HK-2 (cell line): ENCODE measurements at regions not wholly inside any gene's neighbourhood (a gene's known extent, or its start where the extent isn't known, plus 50 kb on each side); places are given as distances from the start of the nearest gene placed in this dataset.
"Not testable (repeated sequence)": the region's sequence is repeated elsewhere in the genome, so short reads cannot be mapped to it uniquely, and the experiment has no call there.

Source experiments
- DNase-seq: peaks from one replicate; pipeline ENCODE4 v3.0.0-alpha.2; 2018; ENCODE audit not compliant: unreplicated experiment

DNA sequence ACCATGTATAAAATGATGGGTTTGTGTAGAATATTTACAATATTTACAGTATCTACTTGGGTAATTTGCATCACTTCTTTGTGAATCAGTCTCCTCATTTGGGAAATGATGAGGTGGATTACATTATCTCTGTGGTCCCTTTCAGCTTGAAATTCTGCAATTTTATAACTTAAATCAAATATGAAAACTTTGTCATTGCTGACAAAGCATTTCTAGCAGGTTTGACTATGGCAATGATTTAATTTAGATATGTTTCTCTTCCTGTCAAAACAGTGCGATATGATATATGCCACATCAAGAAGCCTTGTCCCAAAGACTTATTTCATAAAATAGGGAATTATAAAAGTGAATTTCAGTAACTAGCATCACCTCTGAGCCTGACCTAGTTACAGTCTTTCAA, 315.8 kb upstream of the MEIS2 start:
- DNase-seq: no peak

DNA sequence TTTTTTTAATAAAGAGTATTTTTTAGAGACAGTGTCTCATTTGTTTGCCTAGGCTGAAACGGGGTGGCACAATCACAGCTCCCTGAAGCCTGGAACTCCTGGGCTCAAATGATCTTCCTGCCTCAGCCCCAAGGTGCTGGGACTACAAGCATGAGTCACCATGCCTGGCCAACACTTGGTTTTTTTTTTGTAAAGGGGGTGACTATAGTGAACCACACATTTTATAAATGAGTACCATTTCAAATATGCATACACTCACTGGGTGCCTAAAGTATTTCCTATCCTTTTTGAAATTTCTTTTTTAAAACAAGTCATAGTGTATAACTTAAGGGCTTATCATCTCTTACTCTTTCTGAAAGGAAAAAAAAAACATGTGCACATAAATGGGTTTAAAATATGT, 325.2 kb upstream of the MEIS2 start:
- no peak for DNase-seq

DNA sequence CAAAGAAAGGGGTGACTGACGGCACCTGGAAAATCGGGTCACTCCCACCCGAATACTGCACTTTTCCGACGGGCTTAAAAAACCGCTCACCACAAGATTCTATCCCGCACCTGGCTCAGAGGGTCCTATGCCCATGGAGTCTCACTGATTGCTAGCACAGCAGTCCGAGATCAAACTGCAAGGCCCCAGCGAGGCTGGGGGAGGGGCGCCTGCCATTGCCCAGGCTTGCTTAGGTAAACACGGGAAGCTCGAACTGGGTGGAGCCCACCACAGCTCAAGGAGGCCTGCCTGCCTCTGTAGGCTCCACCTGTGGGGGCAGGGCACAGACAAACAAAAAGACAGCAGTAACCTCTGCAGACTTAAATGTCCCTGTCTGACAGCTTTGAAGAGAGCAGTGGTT, 327.0 kb upstream of the MEIS2 start:
- DNase-seq: not testable (repeated sequence)

DNA sequence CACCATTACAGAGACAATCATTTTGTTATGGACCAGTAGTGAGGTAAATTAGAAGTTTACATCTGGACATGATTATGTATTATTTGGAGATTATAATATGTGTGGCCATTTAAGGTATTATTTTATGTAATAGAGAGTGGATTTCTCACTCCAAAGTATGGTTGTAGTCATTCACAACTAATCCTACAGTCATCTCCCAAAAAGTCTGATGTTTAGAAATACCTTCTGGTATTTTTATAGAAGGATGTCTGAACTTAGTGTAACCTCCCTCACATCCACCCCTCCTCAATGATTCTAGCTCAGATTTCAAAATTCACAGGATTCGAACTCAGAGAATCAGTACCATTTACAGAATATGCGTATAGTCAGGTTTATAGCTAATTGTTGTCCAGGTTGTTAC, 346.6 kb upstream of the MEIS2 start:
- no peak for DNase-seq

DNA sequence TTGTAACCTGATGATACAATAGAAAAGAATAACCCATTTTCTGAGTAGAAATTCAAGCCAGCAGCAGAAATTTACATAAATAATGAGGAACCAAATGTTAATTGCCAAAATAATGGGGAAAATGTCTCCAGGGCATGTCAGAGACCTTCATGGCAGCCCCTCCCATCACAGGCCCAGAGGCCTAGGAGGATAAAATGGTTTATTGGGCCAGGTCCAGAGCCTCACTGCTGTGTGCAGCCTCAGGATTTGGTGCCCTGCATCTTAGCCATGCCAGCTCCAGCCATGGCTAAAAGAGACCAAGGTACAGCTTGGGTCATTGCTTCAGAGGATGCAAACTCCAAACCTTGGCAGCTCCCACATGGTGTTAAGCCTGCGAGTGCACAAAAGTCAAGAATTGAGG, 352.1 kb upstream of the MEIS2 start:
- no peak for DNase-seq

DNA sequence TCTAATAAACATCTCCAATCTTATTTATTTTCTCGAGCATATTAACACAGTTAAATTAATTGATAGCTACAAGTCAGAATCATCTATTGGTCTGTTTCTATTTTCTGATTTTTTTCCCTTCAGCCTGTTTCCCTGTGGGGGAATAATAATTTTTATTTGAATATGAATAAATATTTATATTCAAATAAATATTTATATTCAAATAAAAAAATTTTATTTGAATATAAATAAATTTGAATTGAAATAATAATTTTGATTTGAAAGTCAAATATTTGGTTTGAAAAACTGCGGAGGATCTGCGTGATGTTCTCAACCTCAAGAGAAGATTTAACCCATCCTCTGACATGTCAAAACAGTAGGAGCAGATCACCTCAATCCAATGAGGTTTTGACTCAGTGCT, 380.1 kb upstream of the MEIS2 start:
- DNase-seq: no peak

DNA sequence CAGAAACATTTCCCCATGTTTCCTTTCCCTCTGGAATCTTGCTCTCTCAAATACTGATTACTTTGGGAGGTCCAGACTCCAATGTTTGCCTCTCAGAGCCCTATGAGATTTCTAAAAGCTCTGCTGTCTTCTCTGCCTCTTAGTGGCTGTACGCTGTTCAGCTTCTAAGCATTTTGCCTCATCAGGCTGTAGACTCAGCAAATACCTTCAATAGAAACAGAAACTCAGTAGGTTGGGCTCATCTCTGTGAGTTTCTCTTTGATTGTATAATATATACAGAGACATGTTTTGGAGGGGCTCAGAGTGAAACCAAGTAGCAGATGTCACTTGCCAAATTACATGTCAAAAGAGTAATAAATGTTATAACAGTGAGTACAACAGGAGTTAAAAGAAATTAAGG, 380.8 kb upstream of the MEIS2 start:
- DNase-seq: no peak

DNA sequence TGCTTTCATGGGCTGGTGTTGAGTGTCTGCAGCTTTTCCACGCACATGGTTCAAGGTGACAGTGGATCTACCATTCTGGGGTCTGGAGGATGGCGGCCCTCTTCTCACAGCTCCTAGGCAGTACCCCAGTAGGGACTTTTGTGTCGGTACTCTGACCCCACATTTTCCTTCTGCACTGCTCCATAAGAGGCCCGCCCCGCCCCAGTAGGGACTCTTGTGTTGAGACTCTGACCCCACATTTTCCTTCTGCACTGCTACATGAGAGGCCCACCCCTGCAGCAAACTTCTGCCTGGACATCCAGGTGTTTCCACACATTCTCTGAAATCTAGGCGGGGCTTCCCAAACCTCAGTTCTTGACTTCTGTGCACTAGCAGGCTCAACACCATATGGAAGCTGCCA, 383.4 kb upstream of the MEIS2 start:
- DNase-seq: no peak

DNA sequence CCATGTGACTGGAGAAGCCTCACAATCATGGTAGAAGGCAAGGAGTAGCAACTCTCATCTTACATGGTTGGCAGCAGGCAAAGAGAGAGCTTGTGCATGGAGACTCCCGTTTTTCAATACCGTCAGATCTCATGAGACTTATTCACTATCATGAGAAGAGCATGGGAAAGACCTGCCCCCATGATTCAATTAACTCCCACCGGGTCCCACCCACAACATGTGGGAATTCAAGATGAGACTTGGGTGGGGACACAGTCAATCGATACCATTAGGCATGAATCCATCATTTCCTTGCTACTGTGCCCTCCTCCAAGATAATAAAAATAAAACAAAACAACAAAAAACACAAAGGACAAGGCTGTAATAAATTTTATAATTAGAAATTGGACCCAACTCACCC, 384.7 kb upstream of the MEIS2 start:
- DNase-seq: no peak

DNA sequence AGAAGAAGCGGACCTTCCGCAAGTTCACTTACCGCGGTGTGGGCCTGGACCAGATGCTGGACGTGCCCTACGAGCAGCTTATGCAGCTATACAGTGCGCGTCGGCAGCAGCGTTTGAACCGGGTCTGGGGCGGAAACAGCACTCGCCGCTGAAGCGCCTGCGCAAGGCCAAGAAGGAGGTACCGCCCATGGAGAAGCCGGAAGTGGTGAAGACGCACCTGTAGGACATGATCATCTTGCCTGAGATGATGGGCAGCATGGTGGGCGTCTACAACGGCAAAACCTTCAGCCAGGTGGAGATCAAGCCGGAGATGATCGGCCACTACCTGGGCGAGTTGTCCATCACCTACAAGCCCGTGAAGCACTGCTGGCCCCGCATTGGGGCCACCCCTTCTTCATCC, 390.4 kb upstream of the MEIS2 start:
- no peak for DNase-seq

DNA sequence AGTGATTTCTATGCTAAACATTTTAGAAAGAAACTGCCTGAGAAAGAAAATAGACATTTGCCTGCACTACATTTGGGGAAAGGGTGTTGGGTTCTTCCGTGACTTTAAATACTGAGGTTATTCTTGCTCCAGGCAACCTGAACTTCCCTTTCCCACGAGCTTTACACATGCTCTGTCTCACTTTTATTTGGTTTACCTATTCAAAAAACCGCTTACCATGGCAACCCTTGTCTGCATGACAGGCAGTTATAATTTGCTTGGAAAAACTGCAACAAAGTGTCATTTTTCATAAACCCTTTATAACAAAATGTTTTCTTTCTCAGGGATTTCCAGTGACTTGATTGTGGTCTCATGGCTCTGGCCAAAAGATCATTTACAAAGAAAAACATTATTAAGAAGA, 416.3 kb upstream of the MEIS2 start:
- DNase-seq: no peak

DNA sequence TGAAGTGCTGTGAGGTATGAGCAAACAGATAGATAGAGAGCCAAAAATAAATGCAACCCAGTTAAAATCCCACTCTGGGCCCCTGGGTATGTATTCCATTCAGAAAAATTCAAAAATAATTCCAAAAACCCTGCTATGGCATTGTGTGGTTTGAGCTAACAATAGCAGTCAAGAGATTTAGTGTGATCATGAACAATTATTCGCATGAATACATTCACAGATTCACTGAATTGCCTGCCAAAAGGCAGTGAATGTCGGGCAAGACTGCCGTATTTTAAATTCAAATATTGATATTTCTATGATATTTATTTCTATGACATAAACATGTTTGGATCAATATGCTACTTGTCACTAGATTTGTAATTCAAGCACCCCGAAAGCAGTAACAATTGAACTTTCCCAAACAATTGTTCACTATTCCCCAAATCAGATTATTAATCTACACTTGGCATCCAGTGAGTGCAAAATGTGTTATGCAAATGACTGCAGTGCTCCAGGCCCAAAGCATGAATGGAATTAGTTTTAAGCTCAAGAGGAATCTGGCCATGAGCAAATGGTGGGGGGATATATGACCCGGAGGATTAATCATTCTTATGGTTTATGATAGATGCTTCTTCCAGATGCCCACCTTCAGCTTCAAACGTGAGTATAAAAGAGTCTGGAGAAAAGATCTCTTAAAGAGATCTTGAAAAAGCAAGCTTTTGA, 417.0 kb upstream of the MEIS2 start:
- no peak for DNase-seq

DNA sequence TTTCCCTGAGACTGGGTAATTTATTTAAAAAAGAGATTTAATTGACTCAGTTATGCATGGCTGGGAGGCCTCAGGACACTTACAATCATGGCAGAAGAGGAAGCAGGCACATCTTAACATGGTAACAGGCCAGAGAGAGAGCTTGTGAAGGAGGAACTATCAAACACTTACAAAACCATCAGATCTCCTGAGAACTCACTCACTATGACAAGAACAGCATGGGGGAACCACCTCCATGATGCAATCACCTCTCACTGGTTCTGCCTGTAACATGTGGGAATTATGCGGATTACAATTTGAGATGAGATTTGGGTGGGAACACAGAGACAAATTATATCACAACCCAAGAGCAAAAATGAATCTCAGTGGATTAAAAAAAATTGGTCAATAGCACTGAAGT, 416.0 kb upstream of the TMCO5A start:
- DNase-seq: no peak

DNA sequence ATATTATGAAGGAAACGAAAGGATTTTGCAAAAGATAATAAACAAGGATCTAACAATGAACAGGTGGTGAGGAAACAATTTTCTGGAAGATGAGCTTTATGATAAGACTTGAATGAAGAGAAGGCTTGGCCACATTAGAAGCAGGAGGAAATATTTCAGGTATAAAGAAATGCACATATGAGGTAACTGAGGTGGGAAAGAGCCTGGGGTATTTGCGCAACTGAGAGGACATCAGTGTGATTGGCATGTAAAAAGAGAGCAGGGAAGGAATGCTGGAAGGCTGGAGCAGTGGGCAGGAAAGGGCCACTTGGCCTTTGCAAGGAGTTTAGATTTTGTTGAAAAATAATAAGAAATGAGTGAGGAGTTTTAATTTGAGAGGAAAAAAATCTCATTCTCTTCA, 414.4 kb upstream of the TMCO5A start:
- no peak for DNase-seq

DNA sequence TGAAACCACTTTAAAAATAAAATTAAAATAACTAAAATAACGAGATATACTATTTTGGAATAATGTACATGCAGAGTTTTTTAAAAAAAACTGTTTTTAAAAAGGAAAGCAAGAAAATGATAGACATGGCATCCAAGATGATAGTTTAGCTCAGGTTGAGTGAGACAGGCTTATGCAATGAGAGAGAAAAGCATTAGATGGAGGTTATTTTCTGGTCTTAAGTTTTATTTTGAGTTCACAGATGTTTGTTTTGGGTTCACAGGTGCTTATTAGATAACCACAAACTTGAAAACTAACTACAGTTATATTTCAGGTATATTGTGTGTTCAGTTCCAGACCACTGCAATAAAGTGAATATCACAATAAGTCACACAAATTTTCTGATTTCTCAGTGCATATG, 413.6 kb upstream of the TMCO5A start:
- no peak for DNase-seq

DNA sequence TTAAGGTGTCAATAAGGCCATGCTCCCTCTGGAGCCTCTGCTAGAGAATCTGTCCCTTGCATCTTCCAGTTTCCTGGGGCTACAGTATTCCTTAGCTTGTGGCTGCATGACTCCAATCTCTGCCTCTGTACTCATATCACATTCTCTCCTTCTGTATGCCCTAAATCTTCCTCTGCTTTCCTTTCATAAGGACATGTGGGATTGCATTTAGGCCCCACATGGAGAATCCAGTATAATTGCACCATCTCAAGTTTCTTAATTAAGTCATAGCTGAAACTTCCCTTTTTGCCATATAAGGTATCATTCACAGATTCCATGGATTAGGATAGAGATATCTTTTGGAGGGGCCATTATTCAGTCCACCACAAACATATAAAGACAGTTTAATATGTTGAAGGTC, 409.8 kb upstream of the TMCO5A start:
- DNase-seq: no peak

DNA sequence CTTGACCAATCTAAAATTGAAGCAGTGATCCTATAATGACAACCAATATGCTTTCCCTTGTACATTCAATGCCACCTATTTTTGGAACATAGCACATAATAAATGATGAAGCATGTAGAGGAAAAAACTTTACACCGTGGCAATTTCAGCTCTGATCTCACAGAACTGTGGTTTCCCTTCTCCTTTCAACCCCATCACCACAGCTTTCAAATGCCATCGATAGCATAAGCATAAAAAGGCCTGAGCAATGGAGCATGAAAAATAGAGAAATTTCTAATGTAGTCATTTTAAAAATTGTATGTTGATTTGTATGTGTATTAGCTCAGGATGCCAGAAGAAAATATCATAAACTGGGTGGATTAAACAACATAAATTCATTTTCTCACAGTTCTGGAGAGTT, 406.0 kb upstream of the TMCO5A start:
- no peak for DNase-seq

DNA sequence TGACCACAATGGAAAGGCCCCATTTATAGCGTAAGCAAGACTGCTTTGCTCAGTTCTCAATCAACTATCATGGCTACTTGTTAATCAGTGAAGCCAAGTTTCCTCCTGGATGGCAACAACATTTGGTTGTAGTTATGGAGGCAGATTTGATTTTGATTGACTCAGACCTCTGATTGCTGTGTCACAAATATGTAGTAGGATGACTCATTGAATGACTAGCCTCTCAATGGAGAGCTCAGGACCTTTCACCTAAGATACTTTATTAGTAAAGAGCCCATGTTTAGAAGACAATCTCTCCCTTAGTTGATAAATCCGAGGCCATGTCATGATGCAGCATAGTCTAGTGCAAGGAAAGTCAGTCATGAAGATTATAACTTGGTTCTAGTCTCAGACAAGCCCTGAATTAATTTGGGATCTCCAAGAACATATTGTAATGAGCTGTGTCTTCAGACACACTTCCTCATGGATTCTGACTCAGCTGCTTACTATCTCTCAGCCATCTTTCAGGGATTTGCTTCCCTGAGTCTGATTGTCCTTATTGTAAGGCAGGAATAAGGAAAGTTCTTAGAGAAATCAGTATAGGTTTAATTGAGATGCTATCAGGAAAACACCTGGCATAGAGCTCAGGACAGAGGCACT, 397.4 kb upstream of the TMCO5A start:
- DNase-seq: no peak

DNA sequence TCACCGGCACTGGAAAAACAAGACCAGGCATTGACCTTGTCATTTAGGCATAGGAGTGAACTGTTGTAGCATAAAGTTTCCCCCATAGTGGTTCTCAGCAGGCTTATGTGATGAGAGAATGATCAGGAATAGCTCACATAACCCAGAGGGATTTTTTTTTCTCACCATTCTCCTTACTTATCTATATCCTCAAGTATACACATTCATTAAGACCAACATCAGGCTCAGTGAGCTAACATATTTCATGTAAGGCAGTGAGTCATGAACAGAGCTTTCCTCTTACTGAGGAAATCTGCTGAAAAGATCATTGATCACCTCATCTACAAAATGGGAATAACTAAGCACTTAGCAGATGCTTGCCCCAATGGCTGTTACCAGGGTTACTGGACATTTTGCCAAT, 396.6 kb upstream of the TMCO5A start:
- DNase-seq: no peak

DNA sequence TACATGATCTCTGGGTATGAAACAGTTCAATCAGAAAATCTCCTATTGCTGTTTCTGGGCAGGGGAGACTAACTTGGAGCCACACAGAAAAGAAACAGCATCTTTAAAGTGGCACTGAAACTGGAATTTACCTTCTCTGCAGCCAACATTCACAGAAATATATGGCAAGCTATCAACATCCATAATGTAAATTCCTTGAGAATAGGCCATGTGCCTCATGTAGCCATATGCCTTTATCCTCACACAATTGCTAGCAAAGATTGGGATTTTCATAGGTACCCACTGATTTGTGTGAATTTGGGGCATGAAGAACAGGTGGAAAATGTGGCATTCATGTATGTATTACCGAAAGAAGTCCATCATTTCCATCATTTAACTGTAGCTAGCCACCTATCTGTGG, 386.3 kb upstream of the TMCO5A start:
- DNase-seq: no peak

DNA sequence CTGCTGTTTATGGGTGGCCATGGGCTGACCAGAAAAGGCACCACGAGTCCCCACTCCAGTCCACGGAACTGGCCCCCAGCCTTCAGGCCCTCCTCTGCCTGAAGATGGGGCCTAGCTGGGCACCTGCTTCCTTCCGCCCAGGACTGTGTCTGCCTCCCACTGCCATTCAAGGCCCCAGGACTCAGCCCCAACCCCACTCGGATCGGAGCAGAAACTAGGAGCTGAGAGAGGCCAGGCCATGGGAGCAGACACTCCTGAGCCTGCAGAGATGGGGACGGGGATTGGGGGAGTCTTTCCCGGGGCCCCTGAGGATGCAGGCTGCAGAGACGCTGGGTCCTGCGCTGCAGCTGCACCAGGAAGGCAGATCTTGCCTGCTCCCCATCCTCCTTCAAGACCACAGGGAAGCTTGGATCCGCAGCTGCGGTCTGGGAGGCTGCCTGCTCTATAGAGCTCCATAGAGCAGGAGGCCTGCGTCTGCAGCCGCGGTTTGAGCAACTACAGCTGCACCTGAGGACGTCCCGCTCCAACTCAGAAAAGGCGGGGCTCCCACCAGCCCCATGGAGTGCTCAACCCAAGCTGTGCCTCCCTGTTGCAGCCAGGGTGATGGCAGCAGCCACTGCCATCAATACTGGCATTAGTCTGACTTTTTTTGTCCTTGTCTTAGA, 383.9 kb upstream of the TMCO5A start:
- DNase-seq: no peak

DNA sequence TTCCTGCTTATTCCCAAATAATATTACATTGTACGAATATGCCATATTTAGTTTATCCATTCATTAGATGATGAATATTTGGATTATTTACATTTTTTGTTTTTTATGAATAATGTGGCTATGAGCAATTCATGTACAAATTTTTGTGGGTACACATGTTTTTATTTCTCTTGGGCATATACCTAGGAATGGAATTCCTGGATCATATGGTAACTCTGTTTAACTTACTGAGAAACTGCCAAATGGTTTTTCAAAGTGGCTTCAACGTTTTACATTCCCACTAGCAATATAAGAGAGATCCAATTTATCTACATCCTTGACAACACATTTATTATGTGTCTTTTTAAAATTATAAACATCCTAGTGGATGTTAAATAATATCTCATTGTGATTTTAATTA, 362.0 kb upstream of the TMCO5A start:
- no peak for DNase-seq

DNA sequence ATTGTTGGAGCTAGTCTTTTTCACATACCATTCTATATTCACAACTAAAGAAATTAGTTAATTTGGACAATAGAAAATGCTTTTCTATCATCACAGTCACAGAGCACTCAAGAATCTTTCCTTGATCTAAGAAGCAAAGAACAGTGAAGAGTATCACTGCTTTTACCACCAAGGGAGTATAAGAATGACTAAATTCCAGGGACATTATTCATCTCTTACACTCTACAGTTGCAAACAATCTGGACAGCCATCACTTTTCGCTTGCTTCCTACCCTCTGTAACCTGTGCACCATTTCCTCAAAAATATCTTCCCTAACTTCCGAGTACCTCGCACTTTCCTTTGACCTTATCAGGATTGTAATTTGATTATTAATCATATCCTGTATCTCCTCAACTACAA, 359.5 kb upstream of the TMCO5A start:
- DNase-seq: no peak

DNA sequence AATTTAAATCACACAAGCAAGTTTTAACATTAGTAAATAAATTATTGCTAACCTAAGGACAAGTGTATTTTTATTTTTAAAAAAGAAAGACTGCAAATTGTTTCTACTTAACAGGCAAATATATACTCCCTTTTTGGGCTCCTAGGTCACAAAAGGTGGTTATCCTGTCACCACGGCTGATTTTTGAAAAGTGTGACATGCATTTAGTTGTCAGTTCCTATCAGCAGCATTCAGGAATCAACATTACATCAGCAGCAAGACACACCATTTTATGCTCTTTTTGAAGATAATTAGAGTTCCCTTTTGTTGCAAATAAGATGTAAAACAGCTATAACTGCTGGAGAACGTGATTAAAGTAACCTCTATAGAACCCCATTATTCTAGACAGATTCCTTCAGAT, 357.5 kb upstream of the TMCO5A start:
- no peak for DNase-seq
